ENCODE measurements at regions not wholly inside any gene's neighbourhood (a gene's known extent, or its start where the extent isn't known, plus 50 kb on each side); places are given as distances from the start of the nearest gene placed in this dataset.

DNA sequence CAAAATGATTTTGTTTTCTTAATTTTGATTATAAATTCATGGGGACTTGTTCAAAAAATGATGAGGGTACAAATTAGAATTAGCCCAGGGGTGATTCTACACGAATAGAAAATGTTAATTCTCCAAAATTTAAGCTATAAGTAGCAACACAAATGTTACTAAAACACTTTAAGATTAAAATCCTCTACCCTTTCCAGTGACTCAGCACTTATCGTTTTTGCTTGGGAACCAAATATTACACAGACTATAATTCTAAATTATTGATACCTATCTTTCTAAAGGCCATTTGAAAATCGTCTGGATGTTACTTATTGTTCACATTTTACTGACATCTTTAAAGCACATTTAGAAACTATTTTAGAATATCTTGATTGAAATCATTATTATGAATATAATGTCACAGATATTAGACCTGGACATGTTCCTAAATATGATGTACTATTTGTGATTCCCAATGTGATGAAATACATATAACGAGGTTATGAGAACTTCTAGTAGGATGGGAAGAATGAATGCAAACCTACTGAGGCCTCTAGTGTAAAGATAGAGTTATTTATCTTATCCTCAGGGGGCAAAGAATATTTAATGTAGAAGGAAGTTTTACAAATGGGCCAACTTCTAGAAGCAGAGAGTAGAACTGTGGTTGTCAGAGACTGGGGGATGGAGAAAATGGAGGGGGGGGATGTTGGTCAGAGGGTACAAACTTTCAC lies 132.0 kb upstream of the TP63 start:
- Histone ChIP-seq H3K4me3 (no peak overlapping the region), H3K9me3 (peaks cover 0 to 10% (median 0%) of the 10 kb centered on the region in 8 donors), H3K27me3 (replicated peaks in 1 of 7) (no peaks in the 10 kb centered on the region), H3K4me1 (no peaks in the 10 kb centered on the region), H3K27ac (no peak overlapping the region), H3K36me3 (no peaks in the 10 kb centered on the region)
- WGBS, 5 donors: 68 to 86% (median 78%) methylated on average over 4 of the region's 4 CpGs
- TF ChIP-seq, protein P1, sequence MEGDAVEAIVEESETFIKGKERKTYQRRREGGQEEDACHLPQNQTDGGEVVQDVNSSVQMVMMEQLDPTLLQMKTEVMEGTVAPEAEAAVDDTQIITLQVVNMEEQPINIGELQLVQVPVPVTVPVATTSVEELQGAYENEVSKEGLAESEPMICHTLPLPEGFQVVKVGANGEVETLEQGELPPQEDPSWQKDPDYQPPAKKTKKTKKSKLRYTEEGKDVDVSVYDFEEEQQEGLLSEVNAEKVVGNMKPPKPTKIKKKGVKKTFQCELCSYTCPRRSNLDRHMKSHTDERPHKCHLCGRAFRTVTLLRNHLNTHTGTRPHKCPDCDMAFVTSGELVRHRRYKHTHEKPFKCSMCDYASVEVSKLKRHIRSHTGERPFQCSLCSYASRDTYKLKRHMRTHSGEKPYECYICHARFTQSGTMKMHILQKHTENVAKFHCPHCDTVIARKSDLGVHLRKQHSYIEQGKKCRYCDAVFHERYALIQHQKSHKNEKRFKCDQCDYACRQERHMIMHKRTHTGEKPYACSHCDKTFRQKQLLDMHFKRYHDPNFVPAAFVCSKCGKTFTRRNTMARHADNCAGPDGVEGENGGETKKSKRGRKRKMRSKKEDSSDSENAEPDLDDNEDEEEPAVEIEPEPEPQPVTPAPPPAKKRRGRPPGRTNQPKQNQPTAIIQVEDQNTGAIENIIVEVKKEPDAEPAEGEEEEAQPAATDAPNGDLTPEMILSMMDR (IDR thresholded peaks at IDR 0.05 in 8 of 11, conservative IDR thresholded peaks at IDR 0.05 in 3 of 11): no peak
- no peak for TF ChIP-seq POLR2A (IDR thresholded peaks at IDR 0.05)
- TF ChIP-seq POLR2AphosphoS5 (IDR thresholded peaks at IDR 0.05): no peak
- no peak for DNase-seq
- intact Hi-C loops (cut with DNase I; ENCODE audit: low total_unique reads): no loop called here

DNA sequence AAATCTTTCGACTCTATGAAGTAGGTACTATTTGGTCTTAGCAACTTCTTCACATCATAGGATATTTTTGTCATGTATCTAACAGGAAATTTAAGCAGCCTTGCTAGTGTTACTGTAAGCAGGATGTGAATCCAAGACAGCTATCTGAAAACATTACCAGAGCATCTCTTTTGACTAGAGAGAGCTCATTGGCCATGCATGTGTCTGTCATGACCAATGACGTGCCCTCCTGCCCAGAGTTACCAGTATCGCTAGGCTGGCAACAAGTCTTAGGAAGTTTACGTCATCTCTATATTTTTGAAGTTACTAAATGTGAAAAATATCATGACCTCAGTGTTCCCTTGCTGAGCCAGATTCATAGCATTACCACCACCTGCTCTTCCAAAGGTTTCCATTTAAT lies 130.9 kb upstream of the TP63 start:
- H3K4me1 ChIP-seq: no peaks in the 10 kb centered on the region
- 90 to 96% (median 94%) methylated on average over 4 of the region's 4 CpGs for WGBS, 5 donors

DNA sequence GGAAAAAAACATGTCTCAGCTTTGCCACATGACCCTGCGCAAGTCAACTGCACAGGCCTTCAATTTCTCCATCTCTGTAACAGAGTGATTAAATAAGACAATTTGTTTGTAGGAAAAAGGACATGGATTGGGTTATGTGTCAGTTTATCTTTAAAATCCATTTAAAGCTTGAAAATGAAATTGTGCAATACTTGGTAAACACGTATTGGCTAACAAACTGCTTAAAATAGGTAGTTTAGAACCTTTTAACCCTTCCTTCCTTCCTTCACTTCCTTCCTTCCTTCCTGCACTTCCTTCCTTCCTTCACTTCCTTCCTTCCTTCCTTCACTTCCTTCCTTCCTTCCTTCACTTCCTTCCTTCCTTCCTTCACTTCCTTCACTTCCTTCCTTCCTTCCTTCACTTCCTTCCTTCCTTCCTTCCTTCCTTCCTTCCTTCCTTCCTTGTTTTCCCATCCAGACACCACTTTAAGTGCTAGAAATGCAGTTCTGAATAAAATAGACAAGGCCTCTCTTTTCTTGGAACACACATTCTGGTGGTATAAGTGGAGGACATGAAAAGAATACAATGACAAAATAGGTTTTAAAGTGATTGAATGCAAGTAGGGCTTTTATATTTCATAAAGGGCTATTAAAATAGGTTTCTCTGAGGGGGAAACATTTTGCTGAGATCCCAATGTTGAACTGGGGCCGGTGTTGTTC lies 130.2 kb upstream of the TP63 start:
- no peak overlapping the region for H3K4me3 ChIP-seq
- intact Hi-C loops (cut with DNase I; ENCODE audit: low total_unique reads): no loop called here
- H3K27ac ChIP-seq: no peak overlapping the region
- H3K27me3 ChIP-seq (replicated peaks in 1 of 7): no peaks in the 10 kb centered on the region
- WGBS, 5 donors: 50 to 85% (median 54%) methylated on average over 3 of the region's 3 CpGs
- TF ChIP-seq POLR2AphosphoS5 (IDR thresholded peaks at IDR 0.05) (no peak), POLR2A (IDR thresholded peaks at IDR 0.05) (no peak)
- TF ChIP-seq, protein P1 (IDR thresholded peaks at IDR 0.05 in 8 of 11, conservative IDR thresholded peaks at IDR 0.05 in 3 of 11): no peak
- H3K36me3 ChIP-seq: no peaks in the 10 kb centered on the region
- H3K9me3 ChIP-seq: peaks cover 0 to 10% (median 0%) of the 10 kb centered on the region in 8 donors
- DNase-seq: no peak
- H3K4me1 ChIP-seq: no peaks in the 10 kb centered on the region

More for the DNA sequence above, 130.9 kb upstream of the TP63 start:
- intact Hi-C loops (cut with DNase I; ENCODE audit: low total_unique reads): no loop called here
- Histone ChIP-seq H3K9me3 (peaks cover 0 to 10% (median 0%) of the 10 kb centered on the region in 8 donors), H3K27me3 (replicated peaks in 1 of 7) (no peaks in the 10 kb centered on the region), H3K4me3 (no peak overlapping the region), H3K36me3 (no peaks in the 10 kb centered on the region), H3K27ac (no peak overlapping the region)
- no peak for TF ChIP-seq POLR2A (IDR thresholded peaks at IDR 0.05)
- TF ChIP-seq POLR2AphosphoS5 (IDR thresholded peaks at IDR 0.05): no peak
- TF ChIP-seq, protein P1 (IDR thresholded peaks at IDR 0.05 in 8 of 11, conservative IDR thresholded peaks at IDR 0.05 in 3 of 11): no peak
- no peak for DNase-seq

DNA sequence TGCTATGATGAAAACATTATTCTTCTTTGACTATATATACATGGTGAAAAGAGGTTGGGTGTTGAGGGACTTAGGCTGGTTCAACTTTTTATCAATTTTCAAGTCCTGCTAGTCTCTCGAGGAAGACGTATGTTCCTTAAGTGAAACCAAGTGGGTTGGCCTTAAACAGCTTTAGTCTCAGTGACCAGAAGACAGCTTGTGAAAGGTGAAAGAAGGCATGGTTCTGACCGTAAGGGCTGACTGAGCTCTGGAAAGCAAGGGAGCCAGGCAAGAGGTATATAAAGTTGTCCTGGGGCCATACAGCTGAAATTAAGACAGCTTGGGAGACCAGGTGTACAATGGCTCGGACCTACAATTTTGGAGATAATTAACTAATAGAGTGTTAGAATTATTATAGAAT lies 128.9 kb upstream of the TP63 start:
- Histone ChIP-seq H3K4me1 (no peaks in the 10 kb centered on the region), H3K36me3 (no peaks in the 10 kb centered on the region), H3K9me3 (peaks cover 0 to 10% (median 0%) of the 10 kb centered on the region in 8 donors), H3K4me3 (no peak overlapping the region), H3K27ac (no peak overlapping the region), H3K27me3 (replicated peaks in 1 of 7) (peaks cover 0 to 7% (median 0%) of the 10 kb centered on the region in 7 donors)
- intact Hi-C loops (cut with DNase I; ENCODE audit: low total_unique reads): no loop called here
- DNase-seq: no peak
- TF ChIP-seq, protein P1 (IDR thresholded peaks at IDR 0.05 in 8 of 11, conservative IDR thresholded peaks at IDR 0.05 in 3 of 11): no peak
- TF ChIP-seq POLR2AphosphoS5 (IDR thresholded peaks at IDR 0.05) (no peak), POLR2A (IDR thresholded peaks at IDR 0.05) (no peak)
- 88 to 97% (median 90%) methylated on average over 4 of the region's 4 CpGs for WGBS, 5 donors
